Stimulated activated CD4-positive, alpha-beta T cell treated with anti-CD3 and anti-CD28 coated beads, TNF-alpha, amount 100 ng/mL, for 48 hours (primary cell): ENCODE measurements at regions not wholly inside any gene's neighbourhood (a gene's known extent, or its start where the extent isn't known, plus 50 kb on each side); places are given as distances from the start of the nearest gene placed in this dataset.
"Not testable (repeated sequence)": the region's sequence is repeated elsewhere in the genome, so short reads cannot be mapped to it uniquely, and the experiment has no call there.

Source experiments
- DNase-seq, 3 donors: peaks; one replicate each; pipeline ENCODE4 v3.0.0-alpha.2; 2020; ENCODE audit warnings: low read depth in 3 of 3

DNA sequence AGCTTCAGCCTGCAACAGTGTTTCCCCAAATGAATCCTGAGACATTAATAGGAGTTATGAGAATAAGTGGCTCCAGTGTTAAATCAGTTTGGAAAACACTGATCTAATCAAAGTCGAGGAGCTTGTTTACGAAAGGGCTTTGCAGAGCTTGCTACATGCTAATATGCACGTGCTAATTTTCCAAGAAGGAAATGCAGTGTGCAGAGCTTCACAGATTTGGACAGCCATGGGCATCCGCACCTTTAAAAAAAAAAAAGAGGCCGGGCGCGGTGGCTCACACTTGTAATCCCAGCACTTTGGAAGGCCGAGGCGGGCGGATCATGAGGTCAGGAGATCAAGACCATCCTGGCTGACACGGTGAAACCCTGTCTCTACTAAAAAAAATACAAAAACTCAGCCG, 79.7 kb upstream of the LMO2 start:
- DNase-seq = not testable (repeated sequence)

- no peak for DNase-seq
These were observed 79.1 kb upstream of the LMO2 start for GRCh38 chr11:33970984-33971466.

DNA sequence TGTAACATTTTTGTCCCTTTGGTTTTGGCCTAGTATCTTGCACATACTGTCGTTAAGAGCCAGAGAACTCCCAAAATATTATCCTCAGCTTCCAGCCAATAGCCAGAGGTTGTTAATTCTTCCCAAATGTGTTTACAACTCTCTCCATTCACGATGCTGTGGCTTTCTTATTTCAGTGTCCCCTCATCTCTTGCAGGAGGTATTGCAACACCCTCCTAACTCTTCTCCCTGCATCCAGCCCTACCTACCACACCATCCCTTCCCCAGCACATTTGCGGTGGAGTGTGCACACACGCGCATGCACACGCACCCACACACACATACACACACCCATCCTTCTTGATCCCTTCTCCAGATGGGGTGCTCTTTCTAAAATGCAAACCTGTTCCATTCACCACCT, 75.6 kb upstream of the LMO2 start:
- no peak for DNase-seq

- no peak for DNase-seq
These were observed 73.2 kb upstream of the LMO2 start for GRCh38 chr11:33965032-33965431.

- DNase-seq = no peak
These were observed 68.1 kb upstream of the LMO2 start for GRCh38 chr11:33959855-33960400.

- DNase-seq = no peak
These were observed 65.5 kb upstream of the LMO2 start for GRCh38 chr11:33957304-33957917.

GRCh38 chr11:33956611-33957010, 64.7 kb upstream of the LMO2 start:
- no peak for DNase-seq

DNA sequence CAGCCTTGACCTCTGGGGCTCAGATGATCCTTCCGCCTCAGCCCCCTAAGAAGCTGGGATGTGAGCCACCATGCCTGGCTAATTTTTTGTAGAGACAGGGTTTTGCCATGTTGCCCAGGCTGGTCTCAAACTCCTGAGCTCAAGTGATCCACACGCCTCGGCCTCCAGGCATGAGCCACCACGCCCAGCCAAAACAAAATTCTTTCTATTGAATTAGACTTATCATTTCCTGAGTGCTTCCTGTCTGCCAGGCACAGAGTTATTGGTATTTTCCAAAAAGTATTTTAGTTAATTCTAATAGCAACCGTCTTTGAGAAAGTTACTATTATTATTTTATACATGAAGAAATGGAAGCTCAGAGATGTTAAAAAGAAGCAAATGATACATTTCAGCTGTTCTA, 61.4 kb upstream of the LMO2 start:
- no peak for DNase-seq

GRCh38 chr11:33952805-33953204, 60.9 kb upstream of the LMO2 start:
- DNase-seq = no peak

GRCh38 chr11:33949252-33949913, 57.5 kb upstream of the LMO2 start:
- DNase-seq = no peak

DNA sequence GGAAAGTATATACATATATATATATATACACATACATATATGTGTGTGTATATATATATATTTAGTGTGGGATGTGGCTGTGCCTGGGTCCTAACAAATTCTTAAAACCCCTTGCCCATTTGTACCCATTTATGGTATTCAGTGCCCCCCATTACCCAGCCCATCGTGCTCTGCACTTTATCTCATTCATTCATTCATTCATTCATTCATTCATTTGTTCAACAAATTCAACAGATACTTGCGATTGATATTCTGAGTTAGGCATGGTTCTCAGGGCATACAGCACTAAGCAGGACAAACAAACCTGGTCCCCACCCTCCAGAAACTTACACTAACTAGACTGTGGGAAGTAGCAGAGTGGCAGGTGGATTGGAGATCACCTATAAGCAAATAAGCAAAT, 56.6 kb upstream of the LMO2 start:
- no peak for DNase-seq

DNA sequence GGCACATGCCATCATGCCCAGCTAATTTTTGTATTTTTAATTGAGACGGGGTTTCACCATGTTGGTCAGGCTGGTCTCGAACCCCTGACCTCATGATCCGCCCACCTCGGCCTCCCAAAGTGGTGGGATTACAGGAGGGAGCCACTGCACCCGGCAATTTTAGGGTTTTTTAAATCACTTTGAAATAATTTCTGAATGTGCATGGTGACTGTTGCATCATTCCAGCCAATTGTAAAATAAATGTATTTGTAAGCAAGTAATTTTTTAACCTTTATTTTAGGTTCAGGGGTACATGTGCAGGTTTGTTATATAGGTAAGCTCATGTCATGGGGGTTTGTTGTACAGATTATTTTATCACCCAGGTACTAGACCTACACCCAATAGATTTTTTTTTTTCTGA, 56.0 kb upstream of the LMO2 start:
- DNase-seq = not testable (repeated sequence)

- DNase-seq = no peak
These were observed 55.1 kb upstream of the LMO2 start for GRCh38 chr11:33946930-33947329.

DNA sequence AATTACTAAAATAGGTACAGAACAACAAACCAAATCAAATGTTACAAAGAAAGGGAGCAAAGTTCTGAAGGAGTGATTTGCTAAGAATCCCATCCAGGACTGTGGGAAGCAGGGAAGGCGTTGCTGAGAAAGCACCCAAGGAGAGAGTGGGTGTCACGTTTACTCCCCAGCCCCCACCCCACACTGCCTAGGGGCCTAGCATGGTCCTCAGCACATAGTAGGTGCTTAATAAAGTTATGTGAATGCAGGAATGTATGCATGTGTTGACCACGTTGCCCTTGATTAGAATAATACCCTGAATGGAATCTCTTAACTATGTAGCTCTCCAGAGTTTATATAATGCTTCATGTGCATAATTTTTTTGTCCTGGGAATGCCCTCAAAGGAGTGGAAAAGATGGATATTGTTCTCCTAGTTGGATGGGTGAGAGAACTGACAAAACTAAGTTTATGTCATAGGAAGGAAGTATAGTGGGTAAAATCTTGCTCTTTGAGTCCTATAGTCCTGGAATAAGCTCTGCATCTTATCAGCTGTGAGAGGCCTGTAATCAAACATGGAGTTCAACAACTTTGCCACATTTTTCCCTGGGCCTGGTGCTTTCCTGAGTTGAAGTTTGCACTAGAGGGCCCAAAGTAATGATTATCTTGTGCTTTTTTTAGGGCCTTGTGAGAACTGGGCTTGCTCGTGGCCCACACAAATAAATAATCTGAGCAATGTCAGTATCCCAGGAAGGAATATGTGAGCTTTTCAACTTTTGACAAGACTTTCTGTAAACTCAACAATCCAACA, 53.8 kb upstream of the LMO2 start:
- DNase-seq = no peak

DNA sequence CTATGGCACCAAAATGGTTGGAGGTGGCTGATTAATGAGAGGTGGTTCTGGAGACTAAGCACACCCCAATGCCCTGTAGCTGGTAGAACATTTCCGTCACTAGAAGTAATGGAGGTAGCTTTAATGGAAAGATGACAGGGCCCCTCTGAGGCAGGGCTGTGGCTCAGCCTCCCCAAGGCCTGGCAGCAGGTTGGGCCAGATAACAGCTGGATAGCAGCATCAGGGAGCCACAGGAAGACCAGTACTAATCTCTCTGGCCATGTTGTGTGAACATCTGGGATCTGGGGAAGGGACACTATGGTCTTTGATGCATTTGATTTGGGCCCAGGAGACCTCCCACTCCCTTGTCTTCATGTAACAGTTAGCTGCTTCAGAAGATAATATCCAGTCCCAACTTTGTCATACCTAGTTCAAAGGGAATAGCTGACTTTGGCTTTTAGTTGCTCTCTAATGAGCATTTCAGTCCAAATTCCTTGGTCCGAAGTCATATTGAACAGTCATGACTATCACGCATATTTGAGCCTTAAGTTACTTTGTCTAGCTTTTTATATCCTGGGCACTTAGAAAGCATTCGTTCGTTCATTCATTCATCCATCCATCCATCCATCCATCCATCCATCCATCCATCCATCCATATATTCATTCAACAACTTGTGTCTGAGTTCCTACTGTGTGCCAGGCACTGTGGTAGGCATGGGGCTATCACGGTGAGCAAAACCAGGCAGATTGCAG, 53.0 kb upstream of the LMO2 start:
- DNase-seq = no peak

DNA sequence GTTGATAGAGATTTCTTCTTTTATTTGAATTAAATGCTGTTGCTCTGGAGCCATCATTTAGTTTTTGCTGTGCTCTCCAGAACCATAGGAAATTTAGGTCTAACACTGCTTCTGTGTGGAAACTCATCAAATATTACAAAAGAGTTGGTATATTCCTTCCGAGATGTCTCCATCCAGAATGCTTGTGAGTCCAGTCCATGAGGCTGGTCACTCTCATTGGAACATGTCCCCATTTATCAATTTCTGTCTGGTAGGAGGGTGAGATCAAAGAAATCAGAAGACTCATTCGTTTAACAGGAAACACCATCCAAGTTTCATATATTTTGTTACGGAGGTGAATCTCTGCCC, 52.4 kb upstream of the LMO2 start:
- DNase-seq = no peak

DNA sequence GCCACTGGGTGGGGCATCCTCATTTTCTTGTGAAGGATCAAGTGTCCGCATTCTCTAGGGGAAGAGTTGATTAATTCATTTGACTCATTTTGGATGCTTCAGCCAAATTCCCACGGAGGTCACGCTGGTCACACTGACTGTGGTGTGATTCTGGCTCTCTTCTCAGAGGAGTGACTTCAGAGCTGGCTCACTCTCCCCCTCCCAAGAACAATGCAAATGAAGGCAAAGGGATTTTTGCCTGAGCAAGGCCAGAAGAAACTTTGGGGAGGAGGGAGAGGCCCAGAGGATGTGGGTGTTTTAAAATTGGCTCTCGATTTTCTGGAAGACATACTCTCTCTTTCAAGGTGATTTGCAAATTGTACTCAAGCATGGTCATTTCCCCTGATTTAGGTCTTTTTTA, 51.1 kb upstream of the LMO2 start:
- DNase-seq = no peak

- no peak for DNase-seq
These were observed 49.8 kb upstream of the LMO2 start for GRCh38 chr11:33941637-33942160.
